Activated naive CD4-positive, alpha-beta T cell treated with Interleukin-2 at 50 U/mL for 16 hours (primary cell): ENCODE measurements at regions not wholly inside any gene's neighbourhood (a gene's known extent, or its start where the extent isn't known, plus 50 kb on each side); places are given as distances from the start of the nearest gene placed in this dataset.
"Not testable (repeated sequence)": the region's sequence is repeated elsewhere in the genome, so short reads cannot be mapped to it uniquely, and the experiment has no call there.

ENCODE experiments used
- DNase-seq: peaks from one replicate; pipeline ENCODE4 v3.0.0-alpha.2; 2020

GRCh38 chr2:23015651-23016200 is 369.3 kb upstream of the KLHL29 start:
- no peak for DNase-seq

GRCh38 chr2:23019476-23019875 is 365.5 kb upstream of the KLHL29 start:
- DNase-seq = no peak

GRCh38 chr2:23020659-23021058 is 364.3 kb upstream of the KLHL29 start:
- DNase-seq = no peak

GRCh38 chr2:23021311-23022120 is 363.5 kb upstream of the KLHL29 start:
- DNase-seq = no peak

- no peak for DNase-seq
These were observed 361.3 kb upstream of the KLHL29 start for GRCh38 chr2:23023722-23024121.

GRCh38 chr2:23026671-23027070 is 358.3 kb upstream of the KLHL29 start:
- DNase-seq = no peak

- no peak for DNase-seq
These were observed 357.6 kb upstream of the KLHL29 start for GRCh38 chr2:23027396-23027795.

GRCh38 chr2:23028106-23028505 is 356.9 kb upstream of the KLHL29 start:
- no peak for DNase-seq

- no peak for DNase-seq
These were observed 355.9 kb upstream of the KLHL29 start for GRCh38 chr2:23029111-23029510.

- no peak for DNase-seq
These were observed 355.0 kb upstream of the KLHL29 start for GRCh38 chr2:23029951-23030350.

- no peak for DNase-seq
These were observed 350.0 kb upstream of the KLHL29 start for GRCh38 chr2:23034996-23035395.

GRCh38 chr2:23036629-23037028 is 348.4 kb upstream of the KLHL29 start:
- DNase-seq = no peak

GRCh38 chr2:23037596-23037995 is 347.4 kb upstream of the KLHL29 start:
- no peak for DNase-seq

- DNase-seq = no peak
These were observed 343.5 kb upstream of the KLHL29 start for GRCh38 chr2:23041443-23041842.

GRCh38 chr2:23042216-23042906 is 342.6 kb upstream of the KLHL29 start:
- no peak for DNase-seq

GRCh38 chr2:23050388-23050787 is 334.6 kb upstream of the KLHL29 start:
- DNase-seq = no peak

- DNase-seq = no peak
These were observed 331.4 kb upstream of the KLHL29 start for GRCh38 chr2:23053601-23054000.

GRCh38 chr2:23055251-23055650 is 329.7 kb upstream of the KLHL29 start:
- no peak for DNase-seq

- DNase-seq = not testable (repeated sequence)
These were observed 328.1 kb upstream of the KLHL29 start for GRCh38 chr2:23056846-23057245.

GRCh38 chr2:23058435-23058834 is 326.5 kb upstream of the KLHL29 start:
- DNase-seq = no peak

GRCh38 chr2:23065210-23065609 is 319.8 kb upstream of the KLHL29 start:
- DNase-seq = no peak

- DNase-seq = no peak
These were observed 319.0 kb upstream of the KLHL29 start for GRCh38 chr2:23065936-23066335.

GRCh38 chr2:23066686-23067085 is 318.3 kb upstream of the KLHL29 start:
- no peak for DNase-seq

GRCh38 chr2:23069156-23069555 is 315.8 kb upstream of the KLHL29 start:
- no peak for DNase-seq
